NB4 (cell line): ENCODE measurements at regions not wholly inside any gene's neighbourhood (a gene's known extent, or its start where the extent isn't known, plus 50 kb on each side); places are given as distances from the start of the nearest gene placed in this dataset.

ENCODE experiments used
- POLR2A ChIP-seq: IDR thresholded peaks from 2 replicates; pipeline ENCODE4 v1.6.1; 2011; ENCODE audit warnings: mild to moderate bottlenecking; ENCODE audit not compliant: insufficient read length; ENCODE audit errors: extremely low read depth
- TF ChIP-seq, protein P1 (sequence below): IDR thresholded peaks from 2 replicates; pipeline ENCODE4 v1.6.1; 2011; ENCODE audit warnings: low read depth, low read length

DNA sequence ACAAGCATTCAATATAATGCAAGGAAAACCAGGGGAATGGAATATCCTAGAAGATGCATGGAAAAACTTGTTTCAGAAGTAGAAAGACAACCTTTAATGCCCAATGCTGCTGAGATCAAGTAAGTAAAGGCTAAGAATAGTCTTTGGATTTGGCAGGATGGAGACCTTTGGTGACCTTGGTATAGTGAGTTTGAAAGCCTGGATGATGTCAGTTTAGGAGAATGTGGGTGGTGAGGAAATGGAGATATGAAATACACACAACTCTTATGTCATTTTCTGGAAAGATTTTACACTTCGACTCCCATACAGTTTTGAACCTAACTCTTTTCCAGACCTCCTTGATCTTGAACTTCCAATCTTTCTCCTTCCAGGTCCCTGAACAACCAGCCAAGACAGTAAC, 185.7 kb downstream of the TFEC start:
- TF ChIP-seq, protein P1, sequence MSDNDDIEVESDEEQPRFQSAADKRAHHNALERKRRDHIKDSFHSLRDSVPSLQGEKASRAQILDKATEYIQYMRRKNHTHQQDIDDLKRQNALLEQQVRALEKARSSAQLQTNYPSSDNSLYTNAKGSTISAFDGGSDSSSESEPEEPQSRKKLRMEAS: no peak
- no peak for TF ChIP-seq POLR2A
